A549 (cell line): ENCODE measurements at regions not wholly inside any gene's neighbourhood (a gene's known extent, or its start where the extent isn't known, plus 50 kb on each side); places are given as distances from the start of the nearest gene placed in this dataset.

Experiments
- BHLHE40 ChIP-seq: IDR thresholded peaks from 2 replicates; pipeline ENCODE4 v1.6.1; 2012; ENCODE audit warnings: low read depth, low read length, inconsistent platforms
- CTCF ChIP-seq: fragments of >200 bp; sonication (Bioruptor Twin); formaldehyde crosslinking; IDR thresholded peaks from 3 replicates; pipeline ENCODE4 v1.5.1; 2016
- HMGXB4 ChIP-seq: fragments of 250-450 bp; sonication (Bioruptor Pico); IDR thresholded peaks from 2 replicates; pipeline ENCODE4 v1.5.0; 2021; ENCODE audit warnings: mild to moderate bottlenecking, moderate library complexity, borderline replicate concordance
- MAFK ChIP-seq: fragments of 450-650 bp; IDR thresholded peaks from 2 replicates; pipeline ENCODE4 v1.6.1; 2014; ENCODE audit not compliant: partially characterized antibody
- MAX ChIP-seq: IDR thresholded peaks from 2 replicates; pipeline ENCODE4 v1.6.1; 2012
- MYC ChIP-seq: IDR thresholded peaks from 2 replicates; pipeline ENCODE4 v1.6.1; 2012; ENCODE audit warnings: mild to moderate bottlenecking, inconsistent platforms, low read length, improper control_type of control experiment, borderline replicate concordance
- POLR2A ChIP-seq: IDR thresholded peaks from 2 replicates; pipeline ENCODE4 v1.6.1; 2012; ENCODE audit warnings: mild to moderate bottlenecking, low read length
- RAD21 ChIP-seq, 2 experiments: fragments of >200 bp in 1 of 2; sonication (Bioruptor Twin) in 1 of 2; formaldehyde crosslinking in 1 of 2; IDR thresholded peaks in 1 of 2; conservative IDR thresholded peaks in 1 of 2; 2 replicates in 1 of 2; 3 replicates in 1 of 2; pipeline ENCODE4 v1.6.1; 2012 to 2018; ENCODE audit warnings: inconsistent platforms in 1 of 2
- RCOR1 ChIP-seq: fragments of 150-350 bp; IDR thresholded peaks from 2 replicates; pipeline ENCODE4 v1.6.1; 2014; ENCODE audit warnings: antibody characterized with exemption, low read length, low read depth
- REST ChIP-seq: fragments of 200-600 bp; sonication (generic); IDR thresholded peaks from 2 replicates; pipeline ENCODE4 v1.6.1; 2016; ENCODE audit warnings: antibody characterized with exemption, mild to moderate bottlenecking, moderate library complexity
- RNF2 ChIP-seq: fragments of 200-600 bp; sonication (generic); IDR thresholded peaks from 2 replicates; pipeline ENCODE4 v1.6.1; 2016; ENCODE audit warnings: low read depth, mild to moderate bottlenecking, antibody characterized with exemption, moderate library complexity, borderline replicate concordance
- TF ChIP-seq, protein P1 (sequence below): fragments of 150-350 bp; IDR thresholded peaks from 2 replicates; pipeline ENCODE4 v1.6.1; 2014; ENCODE audit warnings: low read depth, mild to moderate bottlenecking, low read length

DNA sequence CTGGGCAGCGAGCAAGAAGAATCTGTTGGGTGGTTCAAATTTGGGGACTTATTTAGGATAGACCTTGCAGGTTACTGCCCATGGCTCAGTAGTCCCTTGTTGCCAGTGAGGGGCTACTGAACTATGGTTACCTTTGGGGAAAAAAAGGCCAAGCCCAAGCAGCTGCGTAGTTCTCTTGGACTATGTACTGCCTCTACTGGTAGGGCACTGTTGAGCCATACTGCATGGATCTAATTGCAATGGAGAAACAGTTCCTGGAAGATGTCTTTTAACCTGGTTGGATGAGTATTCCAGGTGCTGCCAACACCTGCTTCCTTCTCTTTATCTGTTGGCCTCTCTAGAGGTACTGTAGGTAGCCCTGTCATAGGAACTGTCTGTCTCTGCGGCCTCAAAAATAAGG lies 671.9 kb upstream of the CBLB start:
- TF ChIP-seq CTCF (no peak), REST (no peak), RCOR1 (no peak), MAX (no peak), POLR2A (no peak), RAD21 (conservative IDR thresholded peaks at IDR 0.05 in 1 of 2, IDR thresholded peaks at IDR 0.05 in 1 of 2) (no peak), RNF2 (no peak), BHLHE40 (no peak), HMGXB4 (CRISPR knock-in tag) (no peak), MYC (no peak), MAFK (no peak)
- TF ChIP-seq, protein P1, sequence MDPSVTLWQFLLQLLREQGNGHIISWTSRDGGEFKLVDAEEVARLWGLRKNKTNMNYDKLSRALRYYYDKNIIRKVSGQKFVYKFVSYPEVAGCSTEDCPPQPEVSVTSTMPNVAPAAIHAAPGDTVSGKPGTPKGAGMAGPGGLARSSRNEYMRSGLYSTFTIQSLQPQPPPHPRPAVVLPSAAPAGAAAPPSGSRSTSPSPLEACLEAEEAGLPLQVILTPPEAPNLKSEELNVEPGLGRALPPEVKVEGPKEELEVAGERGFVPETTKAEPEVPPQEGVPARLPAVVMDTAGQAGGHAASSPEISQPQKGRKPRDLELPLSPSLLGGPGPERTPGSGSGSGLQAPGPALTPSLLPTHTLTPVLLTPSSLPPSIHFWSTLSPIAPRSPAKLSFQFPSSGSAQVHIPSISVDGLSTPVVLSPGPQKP: no peak
